GM18867 (cell line): ENCODE measurements at regions not wholly inside any gene's neighbourhood (a gene's known extent, or its start where the extent isn't known, plus 50 kb on each side); places are given as distances from the start of the nearest gene placed in this dataset.

Experiments
- ATAC-seq: cut with Tn5 transposase; IDR thresholded peaks from one replicate; pipeline ENCODE4 v1.9.1; 2021; ENCODE audit warnings: mild to moderate bottlenecking, moderate library complexity; ENCODE audit not compliant: unreplicated experiment

DNA sequence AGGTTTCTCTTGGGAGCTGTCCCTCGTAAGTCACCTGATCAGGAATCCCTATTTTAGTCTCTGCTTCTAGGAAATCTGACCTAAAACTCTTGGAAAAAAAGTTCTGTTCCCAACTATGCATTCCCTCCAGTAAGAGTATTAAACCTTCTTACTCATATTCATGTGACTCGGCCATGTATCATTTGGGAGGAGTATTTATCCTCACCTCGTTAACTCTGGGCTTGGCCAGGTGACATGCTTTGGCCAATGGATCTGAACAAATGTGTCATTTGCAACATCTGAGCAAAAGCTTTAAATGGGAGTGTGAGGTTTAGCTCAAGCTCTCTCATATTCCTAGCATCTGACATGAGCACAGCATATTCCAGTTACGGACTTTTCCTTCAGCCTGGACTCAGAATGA, 226.8 kb downstream of the NUAK1 start:
- no peak for ATAC-seq

DNA sequence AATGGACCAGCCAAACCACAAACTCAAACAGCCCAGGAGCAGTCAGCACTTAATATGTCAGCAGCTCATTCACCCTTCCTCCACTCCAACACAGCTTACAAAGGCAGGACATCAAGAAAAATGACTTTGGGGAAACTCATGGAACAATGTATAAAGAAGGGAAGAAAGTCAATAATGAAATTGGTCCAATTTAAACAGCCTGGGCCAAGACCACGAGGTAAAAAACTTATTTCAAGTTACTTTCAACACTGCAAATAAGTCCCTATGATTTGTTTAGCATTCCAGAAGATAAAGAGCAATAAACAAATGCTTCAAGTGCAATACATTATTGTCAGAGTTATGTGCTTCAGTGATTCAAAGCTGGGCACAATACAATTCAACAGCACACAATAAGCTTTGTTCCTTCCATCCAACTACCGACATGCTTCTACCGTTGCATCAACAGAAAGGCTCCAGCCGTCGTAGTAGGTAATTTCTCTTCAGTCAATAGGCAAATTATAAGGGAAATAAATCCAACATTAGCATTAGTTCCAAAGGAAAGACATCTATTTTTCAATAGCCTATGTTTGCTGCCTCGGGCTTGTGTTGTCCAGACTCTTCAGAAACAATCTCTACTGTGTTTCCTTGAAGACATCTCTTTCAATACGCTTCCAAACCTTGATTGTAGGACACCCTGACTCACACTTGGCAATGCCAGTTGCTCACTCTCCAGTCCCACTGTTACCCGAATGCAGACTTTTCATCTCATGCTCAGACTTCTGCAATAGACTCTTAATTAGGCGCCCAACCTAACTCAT, 225.7 kb downstream of the NUAK1 start:
- no peak for ATAC-seq

DNA sequence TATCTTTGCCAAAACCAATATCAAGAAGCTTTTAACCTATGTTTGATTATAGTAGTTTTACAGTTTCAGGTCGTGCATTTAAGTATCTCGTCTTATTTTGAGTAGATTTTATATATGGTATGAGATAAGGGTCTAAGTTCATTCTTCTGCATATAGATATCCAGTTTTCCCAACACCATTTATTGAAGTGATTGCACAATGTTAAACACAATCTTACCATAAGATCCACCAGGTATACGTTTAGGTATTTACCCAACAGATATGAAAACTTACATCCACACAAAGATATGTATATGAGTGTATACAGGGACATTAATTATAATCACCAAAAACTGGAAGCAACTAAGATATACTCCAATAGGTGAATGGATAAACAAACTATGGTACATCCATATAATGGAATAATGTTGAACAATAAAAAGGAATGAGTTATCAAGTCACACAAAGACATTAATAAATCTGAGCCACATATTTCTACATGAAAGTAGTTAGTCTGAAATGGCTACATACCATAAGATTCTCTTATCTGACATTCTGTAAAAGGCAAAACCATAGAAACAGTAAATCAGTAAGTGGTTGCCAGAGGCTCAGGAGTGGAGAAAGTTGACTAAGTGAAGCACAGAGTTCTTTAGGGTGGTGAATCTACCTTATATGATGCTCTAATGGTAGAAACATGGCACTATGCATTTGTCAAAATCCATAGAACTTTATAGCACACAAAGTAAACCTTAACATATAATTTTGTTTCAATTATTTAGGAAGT, 222.6 kb downstream of the NUAK1 start:
- no peak for ATAC-seq

DNA sequence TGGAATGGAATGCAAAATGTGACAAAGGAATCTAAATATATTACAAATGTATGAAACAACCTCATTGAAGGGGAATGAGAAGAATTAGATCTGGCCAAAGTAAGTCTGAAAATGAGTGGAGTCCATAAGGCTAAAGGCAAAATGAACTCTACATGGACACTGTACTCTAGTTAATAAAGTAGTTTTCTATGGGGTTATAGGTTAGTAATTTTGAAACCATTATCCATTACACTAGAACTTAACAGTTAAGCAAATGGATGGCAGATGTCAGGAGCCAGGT, 222.1 kb downstream of the NUAK1 start:
- no peak for ATAC-seq

DNA sequence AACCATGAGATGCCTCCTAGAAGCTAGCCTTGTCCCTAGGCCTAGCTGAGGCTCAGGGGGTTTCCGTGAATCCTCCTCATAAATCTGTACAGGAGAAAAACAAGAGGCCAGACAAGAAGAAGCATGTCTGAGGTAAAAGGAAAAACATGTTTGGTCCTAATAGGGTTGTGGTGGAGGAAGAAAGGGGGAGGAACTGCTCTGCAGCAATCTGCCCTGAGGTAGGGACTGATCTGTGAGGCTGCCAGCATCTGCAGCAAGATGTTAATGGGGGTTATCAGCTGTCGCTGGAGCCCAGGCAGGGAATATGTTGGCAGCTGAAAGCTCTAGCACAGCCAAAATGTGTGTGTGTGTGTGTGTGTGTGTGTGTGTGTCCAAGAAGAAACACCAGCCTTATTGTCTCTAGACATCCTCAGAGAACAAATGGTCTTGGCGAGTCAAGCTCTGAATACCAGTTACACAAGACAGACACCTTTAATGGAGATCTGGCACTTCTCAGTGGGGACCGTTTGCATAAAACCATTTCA, 218.5 kb downstream of the NUAK1 start:
- no peak for ATAC-seq

DNA sequence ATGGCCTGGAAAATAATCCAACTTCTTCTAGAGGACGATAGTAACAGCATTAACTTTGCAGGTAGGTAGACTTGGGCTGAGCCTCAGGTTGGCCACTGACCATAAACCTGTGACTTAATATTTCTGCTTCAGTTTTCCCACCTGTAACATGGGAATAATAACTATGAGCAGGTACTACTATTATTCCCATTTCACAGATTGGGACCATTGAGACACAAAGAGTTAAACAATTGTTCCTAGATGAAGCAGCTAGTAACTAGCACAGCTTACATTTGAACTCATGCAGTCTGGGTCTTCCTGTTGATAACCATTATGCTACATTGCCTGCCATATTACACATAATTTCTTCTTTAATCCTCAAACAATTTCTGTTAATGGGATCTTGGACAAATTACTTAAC, 217.7 kb downstream of the NUAK1 start:
- ATAC-seq = no peak

DNA sequence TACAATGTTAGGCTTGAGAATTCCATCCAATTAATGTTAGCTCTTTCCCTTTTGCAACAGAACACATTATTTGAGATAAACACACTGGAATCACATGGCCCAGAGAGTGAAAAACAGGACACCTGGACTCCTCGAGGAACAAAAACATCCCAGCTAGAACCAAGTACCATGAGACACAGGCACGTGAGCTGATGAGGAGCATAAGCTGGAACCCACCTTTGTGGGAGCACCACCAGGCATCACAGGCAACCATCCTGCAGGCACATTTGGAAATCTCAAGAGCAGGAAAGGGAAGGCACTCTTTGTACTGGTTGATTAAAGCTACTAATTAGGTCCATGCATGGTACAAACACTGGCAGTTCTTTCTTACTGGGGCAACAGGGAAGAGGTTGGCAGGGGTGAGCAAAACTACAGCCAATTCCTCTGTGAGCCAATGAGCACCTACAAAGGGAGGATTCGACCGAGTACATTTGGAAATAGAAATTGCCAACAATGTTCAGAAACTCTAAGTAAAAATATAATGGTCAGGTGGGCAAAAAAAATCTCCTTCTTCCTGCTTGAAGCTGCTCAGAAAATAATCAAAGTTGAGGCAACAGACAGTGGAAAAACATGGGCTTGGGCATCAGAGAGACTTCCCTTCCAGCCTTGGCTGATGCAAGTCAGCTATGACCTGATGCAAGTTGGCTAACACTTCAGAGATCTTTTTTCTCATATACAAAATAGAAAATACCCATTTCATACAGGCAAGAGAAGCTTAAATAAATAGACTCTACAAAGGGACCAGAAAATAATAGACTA, 216.7 kb downstream of the NUAK1 start:
- no peak for ATAC-seq

DNA sequence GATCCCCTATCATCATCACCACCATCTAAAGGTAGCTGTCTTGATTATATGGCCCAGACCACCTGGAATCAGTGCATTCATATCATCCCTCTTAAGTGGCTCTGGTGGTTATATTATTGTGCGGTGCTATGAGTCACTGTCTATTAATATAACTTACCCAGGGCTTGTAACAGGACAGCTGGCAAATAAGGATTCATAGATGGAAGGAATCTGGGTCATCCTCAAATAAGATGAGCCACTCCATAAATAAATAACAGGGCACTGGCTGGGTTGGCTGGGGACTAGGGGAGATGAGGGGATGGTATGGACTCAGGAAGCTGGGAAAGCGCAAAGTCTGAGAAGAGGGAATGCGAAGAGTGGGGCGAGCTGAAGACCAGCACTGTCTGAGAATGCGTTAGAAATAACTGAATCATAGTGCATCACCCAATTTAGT, 216.1 kb downstream of the NUAK1 start:
- ATAC-seq = no peak

DNA sequence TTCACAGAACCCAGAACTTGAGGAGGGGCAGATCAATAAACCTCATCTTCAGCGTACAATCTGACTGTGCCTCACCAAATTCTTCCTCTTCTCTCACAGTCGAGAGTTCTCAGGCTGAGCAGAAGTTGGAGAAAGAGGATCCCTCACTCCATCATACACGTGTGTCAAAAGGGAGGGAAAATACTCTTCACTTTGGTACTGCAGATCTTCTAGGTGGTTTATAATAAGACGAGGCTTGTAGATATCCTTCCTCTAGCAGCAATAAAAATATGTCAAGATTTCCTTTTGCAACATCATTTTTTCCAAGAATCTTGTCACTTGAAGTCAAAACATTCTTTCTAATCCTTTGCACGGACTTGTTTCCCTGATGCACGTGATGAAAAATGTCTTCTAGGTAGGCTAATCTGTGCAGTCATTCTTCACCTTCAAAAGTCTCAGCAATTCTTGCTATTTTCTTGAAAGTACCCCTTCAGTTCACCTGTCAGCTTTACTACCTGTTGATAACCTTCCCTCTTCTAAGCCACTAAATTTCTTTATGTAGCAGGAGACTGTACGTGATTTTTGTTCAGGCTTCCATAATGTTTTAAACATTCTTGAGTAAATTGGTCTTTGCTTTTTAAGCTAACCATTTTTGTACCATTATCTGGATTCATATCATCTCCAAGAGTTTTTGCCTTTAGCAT, 214.1 kb downstream of the NUAK1 start:
- ATAC-seq = no peak

DNA sequence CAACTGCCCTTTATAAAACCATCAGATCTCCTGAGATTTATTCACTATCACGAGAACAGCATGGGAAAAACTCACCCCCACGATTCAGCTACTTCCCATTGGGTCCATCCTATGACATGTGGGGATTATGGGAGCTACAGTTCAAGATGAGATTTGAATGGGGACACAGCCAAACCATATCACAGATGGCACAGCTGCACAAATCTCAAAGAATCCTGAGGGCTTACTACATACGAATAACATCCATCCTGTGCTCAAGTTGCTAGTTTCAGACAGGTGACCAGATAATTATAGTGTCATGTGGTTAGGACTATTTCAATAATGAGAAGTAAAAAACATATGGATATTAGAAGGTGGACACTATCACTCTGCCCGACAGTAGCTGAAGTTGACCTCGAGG, 211.2 kb downstream of the NUAK1 start:
- no peak for ATAC-seq

DNA sequence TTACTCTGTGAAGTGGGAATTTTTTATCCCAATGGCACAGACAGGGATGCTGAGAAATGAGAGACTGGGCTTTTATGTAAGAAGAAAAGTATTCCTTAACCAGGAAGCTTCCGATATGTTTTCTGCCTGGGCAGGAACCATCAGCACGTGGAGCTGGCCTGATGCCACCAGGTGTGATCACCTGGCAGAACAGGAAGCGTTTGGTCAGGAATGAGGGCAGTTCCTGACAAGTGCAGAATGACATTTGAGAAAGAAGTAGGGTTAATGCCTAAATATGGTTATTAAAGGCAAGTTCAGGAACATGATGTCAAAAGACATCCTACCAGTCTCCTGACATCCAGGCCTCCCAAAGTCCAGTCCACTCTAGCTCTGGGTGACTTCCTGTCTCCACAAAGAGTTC, 210.3 kb downstream of the NUAK1 start:
- ATAC-seq = no peak

DNA sequence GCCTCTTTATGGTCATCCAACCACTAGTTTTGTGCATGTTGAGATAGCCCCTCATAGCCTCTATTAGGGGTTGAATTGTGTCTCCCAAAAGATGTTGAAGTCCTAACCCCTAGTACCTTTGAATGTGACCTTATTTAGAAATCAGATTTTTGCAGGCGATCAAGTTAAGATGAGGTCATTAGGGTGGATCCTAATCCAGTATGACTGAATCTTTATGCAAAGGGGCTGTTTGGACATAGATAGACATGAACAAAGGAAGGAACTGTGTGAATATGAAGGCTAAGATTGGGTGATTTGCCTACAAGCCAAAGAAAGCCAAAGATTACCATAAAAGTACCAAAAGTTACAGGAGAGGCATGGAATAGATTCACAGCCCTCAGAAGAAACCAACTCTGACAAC, 209.6 kb downstream of the NUAK1 start:
- ATAC-seq = no peak

DNA sequence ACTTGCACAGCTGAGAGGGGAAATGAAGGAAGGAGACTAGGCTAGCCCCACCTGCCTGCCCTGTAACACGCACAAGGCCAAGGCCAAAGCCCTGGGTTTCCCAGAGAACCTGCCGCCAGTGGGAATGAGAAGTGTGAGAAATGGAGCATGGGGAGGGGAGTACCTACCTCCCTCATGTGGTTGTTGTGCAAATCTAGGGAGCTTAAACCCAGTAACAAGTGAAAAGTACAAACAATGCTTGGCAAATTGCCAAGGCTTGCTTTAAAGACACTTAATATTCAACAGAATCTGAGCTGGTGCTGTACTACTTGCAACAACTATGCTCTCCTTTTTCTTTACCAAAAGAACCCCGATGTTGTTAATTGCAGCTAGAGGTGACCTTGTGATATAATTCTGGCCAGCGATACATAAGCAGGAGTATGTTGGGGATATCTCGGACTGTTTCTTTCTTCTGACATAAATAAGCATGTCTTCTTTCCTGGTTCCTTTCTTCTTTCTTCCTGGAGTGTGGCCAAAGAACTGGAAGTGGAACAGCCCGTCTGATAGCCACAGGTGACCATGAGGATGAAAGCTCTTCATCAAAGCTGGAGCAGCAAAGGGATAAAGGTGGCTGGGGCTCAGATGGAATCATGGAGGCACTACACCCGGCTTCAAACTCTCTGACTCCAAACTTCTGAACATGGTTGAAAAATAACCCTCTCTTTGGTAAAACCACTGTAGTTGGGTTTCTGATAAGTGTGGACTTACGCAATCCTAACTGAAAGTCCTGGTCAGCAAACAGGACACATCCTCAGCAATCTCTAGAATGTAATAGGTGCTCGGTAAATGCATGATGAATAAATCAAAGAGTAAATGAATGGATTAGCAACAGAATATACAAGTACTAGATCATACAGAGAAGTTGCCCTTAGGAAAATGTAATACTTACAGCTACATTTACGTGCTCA, 207.9 kb downstream of the NUAK1 start:
- no peak for ATAC-seq

DNA sequence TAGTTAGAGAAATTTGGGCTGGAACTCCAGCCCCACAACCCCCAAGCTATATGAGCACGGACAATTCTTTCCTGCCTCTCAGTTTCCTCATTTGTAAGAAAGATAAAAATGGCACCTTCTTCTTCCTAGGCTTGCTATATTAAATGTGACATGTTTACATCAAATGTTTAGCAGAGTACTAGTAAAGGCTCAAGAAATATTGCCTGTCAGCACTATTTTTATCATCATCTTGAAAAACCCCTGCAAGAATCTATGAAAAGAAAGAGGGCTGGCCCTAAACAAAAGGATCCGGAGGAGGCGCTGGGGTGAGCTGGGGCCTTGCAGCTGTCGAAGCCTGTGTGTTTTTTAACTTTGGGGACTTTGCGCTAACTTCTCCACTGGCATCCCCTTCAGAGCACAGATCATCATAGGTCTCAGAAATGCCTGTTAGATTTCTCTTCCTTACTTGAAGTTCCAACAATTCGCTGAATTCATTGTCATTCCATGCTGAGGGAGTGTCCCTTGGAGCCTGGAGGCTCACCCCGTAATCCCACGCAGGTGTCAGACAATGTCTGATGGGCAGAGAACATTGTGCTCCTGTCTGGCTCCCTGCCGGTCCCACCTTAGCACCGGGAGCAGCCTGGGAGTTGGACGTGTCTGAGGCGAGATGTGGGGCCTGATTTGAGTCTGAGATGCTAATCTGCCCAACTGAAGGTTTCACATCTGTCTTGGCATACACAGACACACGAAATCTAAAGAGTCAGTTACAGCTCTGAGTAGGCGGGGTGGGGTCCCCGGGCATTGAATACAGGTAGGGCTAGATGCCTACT, 206.8 kb downstream of the NUAK1 start:
- ATAC-seq = no peak

DNA sequence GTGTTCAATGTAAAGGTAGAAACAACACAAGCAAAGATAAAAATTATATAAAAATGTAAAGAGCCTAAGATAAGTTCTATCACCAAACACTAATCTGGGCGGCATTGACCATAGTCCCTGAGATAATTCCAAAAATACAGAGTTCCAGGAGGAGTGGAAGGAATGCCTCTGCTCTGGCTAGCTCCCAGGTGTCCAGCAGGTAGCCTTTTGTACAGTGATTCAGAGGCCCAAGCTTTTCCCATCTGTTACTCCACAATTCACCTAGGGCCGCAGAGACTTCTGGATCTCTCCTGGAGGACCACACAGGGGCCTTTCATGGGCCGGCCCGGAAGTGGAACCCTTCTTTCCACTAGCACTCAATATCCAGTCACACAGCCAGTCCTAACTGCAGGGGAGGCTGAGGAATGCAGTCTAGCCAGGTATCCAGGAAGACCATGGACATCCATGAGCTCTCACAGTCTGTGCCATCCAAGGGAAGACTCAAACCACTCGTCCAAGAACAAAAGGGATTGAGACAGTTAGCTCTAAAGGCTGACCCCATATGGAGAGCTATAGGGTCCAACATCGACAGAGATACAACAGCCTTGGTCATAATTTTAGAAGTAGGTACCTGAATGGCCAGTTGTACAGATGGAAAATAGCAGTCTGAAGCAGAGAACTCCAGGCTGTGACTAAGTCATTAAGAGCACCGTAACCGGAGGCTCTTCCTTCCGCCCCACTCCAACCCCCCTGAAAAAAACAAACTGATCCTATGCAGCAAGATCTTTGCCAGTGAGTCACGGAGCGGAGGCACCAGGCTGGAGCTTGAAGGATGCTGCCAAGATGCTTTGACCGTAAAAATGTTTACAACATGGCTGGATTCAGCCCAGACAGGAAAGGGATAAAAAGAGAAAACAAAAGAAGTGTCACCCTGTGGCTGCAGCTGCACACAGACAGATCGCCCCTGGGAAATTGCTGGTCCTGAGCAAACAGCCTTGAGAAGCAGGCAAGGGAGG, 204.8 kb downstream of the NUAK1 start:
- ATAC-seq = no peak

DNA sequence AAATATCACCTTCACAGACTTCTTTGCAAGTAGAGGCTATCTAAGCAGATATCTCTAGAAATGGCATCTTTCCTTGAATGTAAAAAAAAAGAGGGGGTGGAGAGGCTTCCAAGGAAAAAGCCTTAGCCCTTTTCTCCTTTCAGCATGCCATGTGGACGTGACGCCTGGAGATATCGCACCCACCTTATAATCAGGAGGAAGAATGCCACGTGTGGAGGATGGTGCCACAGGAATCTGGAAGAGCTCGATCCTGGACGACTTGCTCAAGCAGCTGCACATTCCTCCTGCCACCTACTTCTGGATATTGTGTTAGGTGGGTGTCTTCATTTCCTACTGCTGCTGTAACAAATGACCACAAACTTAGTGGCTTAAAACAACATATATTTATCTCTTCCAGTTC, 203.6 kb downstream of the NUAK1 start:
- no peak for ATAC-seq

DNA sequence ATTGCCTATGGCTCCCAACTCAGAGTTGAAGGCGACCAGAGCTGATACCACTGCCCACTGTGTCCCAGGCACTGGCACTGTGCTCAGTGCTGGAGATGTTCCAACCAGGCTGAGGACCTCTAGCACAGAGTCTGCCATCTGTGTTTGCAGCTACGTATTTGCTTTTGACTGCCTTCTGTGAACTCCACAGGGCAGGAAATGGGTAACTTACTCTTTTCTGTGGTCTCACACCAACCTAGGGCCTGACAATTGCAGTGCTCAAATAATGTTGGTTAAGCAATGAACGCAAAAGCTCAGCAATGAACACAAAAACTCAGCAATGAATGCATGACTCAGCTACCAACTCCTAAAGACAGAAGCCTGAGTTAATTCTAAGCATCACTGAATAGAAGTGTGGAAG, 202.8 kb downstream of the NUAK1 start:
- ATAC-seq = no peak

DNA sequence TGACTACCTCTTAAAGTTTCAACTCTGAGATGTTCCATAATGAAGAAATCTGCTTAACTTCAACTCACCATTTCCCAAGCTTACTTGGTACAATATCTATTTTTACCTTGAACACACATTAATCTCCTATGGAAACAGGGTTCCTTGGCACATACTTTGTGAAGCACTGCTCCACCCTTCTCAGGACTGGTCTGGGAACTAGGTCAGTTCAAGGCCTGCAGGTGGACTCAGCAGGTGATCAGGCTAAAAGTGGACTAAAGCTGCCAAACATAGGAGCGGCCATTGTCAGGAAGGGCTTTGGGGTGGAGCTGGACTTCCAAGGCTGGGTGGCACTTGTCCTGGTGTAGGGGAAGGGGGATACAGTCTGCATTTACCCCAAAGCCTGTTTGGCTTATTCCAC, 202.3 kb downstream of the NUAK1 start:
- no peak for ATAC-seq
